ENCODE measurements at regions not wholly inside any gene's neighbourhood (a gene's known extent, or its start where the extent isn't known, plus 50 kb on each side); places are given as distances from the start of the nearest gene placed in this dataset.

DNA sequence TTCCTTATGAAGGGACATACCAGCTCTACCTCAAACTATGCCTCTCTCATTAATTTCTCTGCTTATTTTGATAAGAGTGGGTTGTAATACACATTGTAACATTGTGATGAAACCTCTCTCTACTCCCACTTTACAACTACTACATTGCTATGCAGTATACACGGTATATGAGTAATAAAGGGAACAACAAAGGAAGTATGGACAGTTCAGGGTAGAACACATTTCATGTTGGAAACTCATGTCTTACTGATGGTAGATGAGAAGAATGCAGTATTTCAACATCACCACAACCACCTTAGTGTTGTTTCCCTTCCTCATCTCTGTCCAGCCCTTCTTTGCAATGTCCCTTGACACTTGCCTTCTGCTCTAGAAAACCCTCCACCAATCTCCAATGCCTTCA is 515.9 kb upstream of the CELF4 start:
- TF ChIP-seq, protein P1, sequence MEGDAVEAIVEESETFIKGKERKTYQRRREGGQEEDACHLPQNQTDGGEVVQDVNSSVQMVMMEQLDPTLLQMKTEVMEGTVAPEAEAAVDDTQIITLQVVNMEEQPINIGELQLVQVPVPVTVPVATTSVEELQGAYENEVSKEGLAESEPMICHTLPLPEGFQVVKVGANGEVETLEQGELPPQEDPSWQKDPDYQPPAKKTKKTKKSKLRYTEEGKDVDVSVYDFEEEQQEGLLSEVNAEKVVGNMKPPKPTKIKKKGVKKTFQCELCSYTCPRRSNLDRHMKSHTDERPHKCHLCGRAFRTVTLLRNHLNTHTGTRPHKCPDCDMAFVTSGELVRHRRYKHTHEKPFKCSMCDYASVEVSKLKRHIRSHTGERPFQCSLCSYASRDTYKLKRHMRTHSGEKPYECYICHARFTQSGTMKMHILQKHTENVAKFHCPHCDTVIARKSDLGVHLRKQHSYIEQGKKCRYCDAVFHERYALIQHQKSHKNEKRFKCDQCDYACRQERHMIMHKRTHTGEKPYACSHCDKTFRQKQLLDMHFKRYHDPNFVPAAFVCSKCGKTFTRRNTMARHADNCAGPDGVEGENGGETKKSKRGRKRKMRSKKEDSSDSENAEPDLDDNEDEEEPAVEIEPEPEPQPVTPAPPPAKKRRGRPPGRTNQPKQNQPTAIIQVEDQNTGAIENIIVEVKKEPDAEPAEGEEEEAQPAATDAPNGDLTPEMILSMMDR (IDR thresholded peaks at IDR 0.05; ENCODE audit: insufficient read depth, low read length, poor library complexity, severe bottlenecking) = no peak
- TF ChIP-seq EZH2phosphoT487 (conservative IDR thresholded peaks at IDR 0.05; ENCODE audit: low read length) = no peak

All from SU-DHL-6 (cell line).